Stimulated activated effector memory CD8-positive, alpha-beta T cell treated with anti-CD3 and anti-CD28 coated beads, Interleukin-12 subunit alpha, Interleukin-12 subunit beta, amount 100 ng/mL, for 72 hours (primary cell): ENCODE measurements at regions not wholly inside any gene's neighbourhood (a gene's known extent, or its start where the extent isn't known, plus 50 kb on each side); places are given as distances from the start of the nearest gene placed in this dataset.

Experiments used
- ATAC-seq: fragments of 150-1000 bp; cut with Tn5 transposase; 2 replicates; pipeline ENCODE4 v1.10.0; 2021
- DNase-seq, 2 donors: peaks; one replicate each; pipeline ENCODE4 v3.0.0; 2021 to 2022; ENCODE audit warnings: low spot score in 2 of 2
- H3K27ac Mint-ChIP-seq: one replicate; pipeline ENCODE4 v1.8.0; 2022; ENCODE audit warnings: mild to moderate bottlenecking, mixed read lengths
- H3K36me3 Mint-ChIP-seq: one replicate; pipeline ENCODE4 v1.8.0; 2022; ENCODE audit warnings: mild to moderate bottlenecking, mixed read lengths
- H3K4me1 Mint-ChIP-seq: one replicate; pipeline ENCODE4 v1.8.0; 2022; ENCODE audit warnings: mixed read lengths
- H3K4me3 Mint-ChIP-seq: one replicate; pipeline ENCODE4 v1.8.0; 2022; ENCODE audit warnings: mild to moderate bottlenecking, mixed read lengths
- H3K9me3 Mint-ChIP-seq: one replicate; pipeline ENCODE4 v1.8.0; 2022; ENCODE audit warnings: mixed read lengths

- no peak for ATAC-seq
- DNase-seq, result no peak
- H3K4me3 Mint-ChIP-seq, result no peak overlapping the region
- H3K27ac Mint-ChIP-seq, result no peak overlapping the region
- no peaks in the 10 kb centered on the region for H3K36me3 Mint-ChIP-seq
- H3K9me3 Mint-ChIP-seq, result no peaks in the 10 kb centered on the region
- no peaks in the 10 kb centered on the region for H3K4me1 Mint-ChIP-seq
These were observed 56.5 kb upstream of the ACVR1 start for GRCh38 chr2:157932480-157933159.

DNA sequence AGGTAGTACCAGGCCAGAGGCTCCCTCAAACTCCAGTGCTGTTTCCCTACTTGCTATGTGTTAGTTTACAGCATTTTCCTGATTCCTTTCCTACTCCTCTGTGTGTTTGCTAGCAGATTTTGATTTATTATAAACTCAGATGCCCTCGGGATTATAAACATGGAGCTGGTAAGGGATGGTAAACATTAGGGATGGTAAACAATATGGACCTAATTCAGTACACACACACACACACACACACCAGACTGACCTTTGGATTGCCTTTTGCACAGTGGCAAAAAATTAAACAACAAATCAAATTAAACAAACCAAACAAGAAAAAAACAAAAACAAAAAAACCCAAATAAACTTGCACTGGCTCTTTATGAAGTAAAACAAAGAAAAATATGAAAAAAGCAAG is 55.4 kb upstream of the ACVR1 start:
- no peak overlapping the region for H3K27ac Mint-ChIP-seq
- no peak overlapping the region for H3K4me3 Mint-ChIP-seq
- H3K36me3 Mint-ChIP-seq, result no peaks in the 10 kb centered on the region
- no peak for DNase-seq
- no peak for ATAC-seq
- no peaks in the 10 kb centered on the region for H3K9me3 Mint-ChIP-seq
- no peaks in the 10 kb centered on the region for H3K4me1 Mint-ChIP-seq

DNA sequence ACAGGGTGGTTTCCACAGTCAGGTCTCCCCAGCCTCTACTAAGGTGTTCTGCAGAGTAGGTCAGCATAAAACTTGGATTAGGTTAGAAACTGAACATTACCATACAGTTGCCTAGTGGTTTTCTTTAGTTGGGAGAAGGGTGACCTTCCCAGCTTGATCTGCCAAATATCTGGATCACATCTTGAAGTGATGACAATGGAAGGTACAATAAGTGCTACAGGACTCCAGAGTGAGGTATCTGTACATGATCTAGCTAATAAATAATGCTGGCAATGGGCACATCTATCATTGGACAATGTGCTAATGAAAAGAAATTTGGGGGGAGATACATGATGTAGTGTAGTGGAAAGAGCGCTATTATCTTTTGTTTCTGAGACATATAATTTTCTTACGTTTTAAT is 54.6 kb upstream of the ACVR1 start:
- ATAC-seq, result no peak
- no peaks in the 10 kb centered on the region for H3K36me3 Mint-ChIP-seq

DNA sequence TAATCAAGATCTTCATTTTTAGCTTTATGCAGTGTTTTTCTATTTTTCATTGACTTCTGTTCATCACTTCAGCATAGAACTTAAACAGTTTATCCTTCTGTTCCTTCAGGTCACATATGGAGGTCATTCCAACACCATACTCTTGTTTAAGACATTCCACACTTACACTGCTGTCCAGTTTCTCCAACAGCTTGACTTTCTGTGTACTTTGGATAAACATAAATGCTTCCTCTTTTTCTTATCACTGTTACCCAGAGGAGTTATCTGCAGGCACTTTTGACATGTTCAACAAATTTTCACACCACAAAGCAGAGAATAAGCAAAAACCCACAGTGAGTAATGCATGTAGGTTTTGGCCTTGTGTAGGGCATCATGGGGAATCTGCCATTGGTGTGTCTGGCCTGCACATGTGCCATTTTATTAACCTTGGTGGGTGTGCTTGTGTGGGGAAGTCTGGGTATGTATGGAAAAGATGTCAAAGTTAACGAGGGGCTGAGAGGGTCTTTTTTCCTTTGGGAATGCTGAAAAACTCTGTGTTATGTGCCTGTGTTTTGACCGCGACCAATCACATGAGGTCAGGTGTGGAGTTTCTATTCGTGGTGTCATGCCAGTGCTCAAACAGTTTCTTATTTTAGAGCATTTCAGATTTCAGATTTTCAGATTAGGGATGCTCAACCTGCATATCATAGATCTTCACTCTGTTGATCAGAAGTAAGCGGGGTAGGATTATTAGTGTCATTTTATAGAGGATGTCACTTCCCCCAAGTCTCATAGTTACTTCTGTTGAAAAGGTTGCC is 53.9 kb upstream of the ACVR1 start:
- H3K9me3 Mint-ChIP-seq, result no peaks in the 10 kb centered on the region
- DNase-seq (no peak), ATAC-seq (no peak)
- H3K4me3 Mint-ChIP-seq, result no peak overlapping the region
- H3K36me3 Mint-ChIP-seq, result no peaks in the 10 kb centered on the region
- H3K4me1 Mint-ChIP-seq, result no peaks in the 10 kb centered on the region
- H3K27ac Mint-ChIP-seq, result no peak overlapping the region

More for the DNA sequence above, 54.6 kb upstream of the ACVR1 start:
- no peaks in the 10 kb centered on the region for H3K9me3 Mint-ChIP-seq
- H3K4me1 Mint-ChIP-seq, result no peaks in the 10 kb centered on the region
- H3K27ac Mint-ChIP-seq, result no peak overlapping the region
- no peak for DNase-seq
- no peak overlapping the region for H3K4me3 Mint-ChIP-seq

GRCh38 chr2:157928372-157928771 is 52.2 kb upstream of the ACVR1 start:
- no peaks in the 10 kb centered on the region for H3K9me3 Mint-ChIP-seq
- no peak overlapping the region for H3K27ac Mint-ChIP-seq
- no peaks in the 10 kb centered on the region for H3K36me3 Mint-ChIP-seq
- no peak overlapping the region for H3K4me3 Mint-ChIP-seq
- ATAC-seq, result no peak
- DNase-seq, result no peak
- no peaks in the 10 kb centered on the region for H3K4me1 Mint-ChIP-seq

GRCh38 chr2:157927155-157927554 is 51.0 kb upstream of the ACVR1 start:
- H3K36me3 Mint-ChIP-seq, result no peaks in the 10 kb centered on the region
- ATAC-seq, result no peak
- no peaks in the 10 kb centered on the region for H3K4me1 Mint-ChIP-seq
- DNase-seq, result no peak
- H3K4me3 Mint-ChIP-seq, result no peak overlapping the region
- H3K27ac Mint-ChIP-seq, result no peak overlapping the region
- no peaks in the 10 kb centered on the region for H3K9me3 Mint-ChIP-seq
